ENCODE measurements at regions not wholly inside any gene's neighbourhood (a gene's known extent, or its start where the extent isn't known, plus 50 kb on each side); places are given as distances from the start of the nearest gene placed in this dataset.

DNA sequence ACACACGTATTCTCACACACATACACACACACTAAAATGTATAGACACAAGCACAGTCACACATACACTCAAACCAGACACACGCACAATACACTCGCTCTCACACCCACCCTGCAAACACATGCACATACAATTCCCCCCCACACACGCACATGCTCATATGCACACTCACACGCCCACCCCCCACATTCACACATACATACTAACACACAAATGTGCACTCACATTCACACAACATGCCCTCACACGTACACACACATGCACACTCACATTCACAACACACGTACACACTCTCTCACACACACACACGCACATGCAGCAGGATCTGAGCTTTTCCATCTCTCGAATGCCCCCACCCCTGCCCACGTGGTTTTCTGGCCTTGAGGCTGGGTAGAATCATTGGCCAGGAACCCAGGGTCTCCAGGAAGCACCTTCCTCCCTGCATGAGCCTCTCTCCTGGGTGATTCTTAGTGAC is 589.7 kb downstream of the PTPRU start:
- DNase-seq (ENCODE audit: low read depth, low spot score) (no peak), ATAC-seq (no peak), FAIRE-seq (no peak)
- CTCF ChIA-PET: no interaction called here
- 55% methylated on average over 10 of the region's 10 CpGs for WGBS (ENCODE audit: insufficient coverage, insufficient replicate concordance, low lambda C conversion rate, missing lambda C conversion rate)
- no peaks in the 10 kb centered on the region for H3K4me1 ChIP-seq (ENCODE audit: control insufficient read depth, insufficient read depth, low read length)
- no peak overlapping the region for H3K27ac ChIP-seq (ENCODE audit: control insufficient read depth, insufficient read depth)
- no peaks in the 10 kb centered on the region for H3K36me3 ChIP-seq (ENCODE audit: control insufficient read depth in 2 of 2, insufficient read depth in 2 of 2, low read length in 1 of 2)
- no peaks in the 10 kb centered on the region for H3K79me2 ChIP-seq (ENCODE audit: control insufficient read depth, insufficient read depth, low read length)
- no peaks in the 10 kb centered on the region for H3K9me3 ChIP-seq (replicated peaks; ENCODE audit: control insufficient read depth, insufficient read depth, low read length)
- SMC1A ChIA-PET (ENCODE audit: uncharacterized antibody, unreplicated experiment): no interaction called here
- no TSS peak for BruUV-seq (replicated peaks)
- no peak overlapping the region for H3K4me3 ChIP-seq
- no peaks in the 10 kb centered on the region for H4K20me1 ChIP-seq (ENCODE audit: control insufficient read depth, insufficient read depth)
- POLR2A ChIA-PET: no interaction called here
- in situ Hi-C loops (cut with MboI): no loop called here
- no peaks in the 10 kb centered on the region; a peak in 2 of 4 replicates for H3K27me3 ChIP-seq (replicated peaks in 1 of 2; ENCODE audit: control insufficient read depth in 2 of 2, insufficient read depth in 2 of 2, low read length in 1 of 2)
- intact Hi-C loops (cut with micrococcal nuclease; ENCODE audit: unreplicated experiment): no loop called here
- no peak for TF ChIP-seq ZBED1 (IDR thresholded peaks at IDR 0.05; ENCODE audit: borderline replicate concordance)
- TF ChIP-seq, protein P1, sequence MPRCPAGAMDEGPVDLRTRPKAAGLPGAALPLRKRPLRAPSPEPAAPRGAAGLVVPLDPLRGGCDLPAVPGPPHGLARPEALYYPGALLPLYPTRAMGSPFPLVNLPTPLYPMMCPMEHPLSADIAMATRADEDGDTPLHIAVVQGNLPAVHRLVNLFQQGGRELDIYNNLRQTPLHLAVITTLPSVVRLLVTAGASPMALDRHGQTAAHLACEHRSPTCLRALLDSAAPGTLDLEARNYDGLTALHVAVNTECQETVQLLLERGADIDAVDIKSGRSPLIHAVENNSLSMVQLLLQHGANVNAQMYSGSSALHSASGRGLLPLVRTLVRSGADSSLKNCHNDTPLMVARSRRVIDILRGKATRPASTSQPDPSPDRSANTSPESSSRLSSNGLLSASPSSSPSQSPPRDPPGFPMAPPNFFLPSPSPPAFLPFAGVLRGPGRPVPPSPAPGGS (IDR thresholded peaks at IDR 0.05; ENCODE audit: borderline replicate concordance, insufficient read depth, low read depth, low read length, poor library complexity, severe bottlenecking): peak; percentile 35
- RAD21 ChIA-PET (ENCODE audit: unreplicated experiment): no interaction called here
- no peak overlapping the region for H3K4me2 ChIP-seq (ENCODE audit: control insufficient read depth, insufficient read depth)
- H3K9ac ChIP-seq (ENCODE audit: control insufficient read depth, insufficient read depth, low read length): no peak overlapping the region
- H2AFZ ChIP-seq (ENCODE audit: control insufficient read depth, low read depth, low read length): no peak overlapping the region

DNA sequence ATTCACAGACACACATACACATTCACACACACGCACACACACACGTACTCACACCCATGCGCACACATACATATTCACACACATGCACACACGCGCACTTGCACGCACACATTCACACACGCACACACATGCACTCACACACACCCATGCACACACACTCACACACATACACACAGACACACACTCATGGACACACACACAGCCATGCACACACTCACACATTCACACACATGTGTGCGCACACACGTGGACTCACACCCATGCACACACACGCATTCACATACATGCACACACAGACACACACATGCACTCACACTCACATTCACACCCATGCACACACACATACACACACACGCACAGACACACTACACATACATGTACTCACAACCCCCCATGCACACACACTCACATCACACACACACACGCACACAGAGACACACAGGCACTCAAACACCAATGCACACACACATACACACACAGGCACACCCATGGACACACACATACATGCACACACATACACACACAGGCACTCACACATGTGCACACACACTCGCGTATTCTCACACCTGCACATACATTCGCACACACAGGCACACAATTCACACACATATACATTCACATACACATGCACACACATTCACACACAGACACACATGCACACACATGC is 589.1 kb downstream of the PTPRU start:
- ATAC-seq (no peak), FAIRE-seq (no peak), DNase-seq (ENCODE audit: low read depth, low spot score) (no peak)
- in situ Hi-C loops (cut with MboI): no loop called here
- no peak overlapping the region for H3K9ac ChIP-seq (ENCODE audit: control insufficient read depth, insufficient read depth, low read length)
- no peaks in the 10 kb centered on the region for H3K9me3 ChIP-seq (replicated peaks; ENCODE audit: control insufficient read depth, insufficient read depth, low read length)
- CTCF ChIA-PET: no interaction called here
- H3K4me3 ChIP-seq: no peak overlapping the region
- RAD21 ChIA-PET (ENCODE audit: unreplicated experiment): no interaction called here
- BruUV-seq (replicated peaks): no TSS peak
- H3K79me2 ChIP-seq (ENCODE audit: control insufficient read depth, insufficient read depth, low read length): no peaks in the 10 kb centered on the region
- no peak overlapping the region for H3K27ac ChIP-seq (ENCODE audit: control insufficient read depth, insufficient read depth)
- H4K20me1 ChIP-seq (ENCODE audit: control insufficient read depth, insufficient read depth): no peaks in the 10 kb centered on the region
- TF ChIP-seq TCF3 (IDR thresholded peaks at IDR 0.05; ENCODE audit: borderline replicate concordance, insufficient read depth, low read depth, low read length): 0 out of 2 replicates have a peak, but pooled peaks have one; percentile 13
- TF ChIP-seq, protein P1 (IDR thresholded peaks at IDR 0.05; ENCODE audit: borderline replicate concordance, insufficient read depth, low read depth, low read length, poor library complexity, severe bottlenecking): peak; percentile 69
- TF ChIP-seq, protein P2, sequence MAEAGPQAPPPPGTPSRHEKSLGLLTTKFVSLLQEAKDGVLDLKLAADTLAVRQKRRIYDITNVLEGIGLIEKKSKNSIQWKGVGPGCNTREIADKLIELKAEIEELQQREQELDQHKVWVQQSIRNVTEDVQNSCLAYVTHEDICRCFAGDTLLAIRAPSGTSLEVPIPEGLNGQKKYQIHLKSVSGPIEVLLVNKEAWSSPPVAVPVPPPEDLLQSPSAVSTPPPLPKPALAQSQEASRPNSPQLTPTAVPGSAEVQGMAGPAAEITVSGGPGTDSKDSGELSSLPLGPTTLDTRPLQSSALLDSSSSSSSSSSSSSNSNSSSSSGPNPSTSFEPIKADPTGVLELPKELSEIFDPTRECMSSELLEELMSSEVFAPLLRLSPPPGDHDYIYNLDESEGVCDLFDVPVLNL (IDR thresholded peaks at IDR 0.05; ENCODE audit: low read depth, low read length): no peak
- TF ChIP-seq, protein P3, sequence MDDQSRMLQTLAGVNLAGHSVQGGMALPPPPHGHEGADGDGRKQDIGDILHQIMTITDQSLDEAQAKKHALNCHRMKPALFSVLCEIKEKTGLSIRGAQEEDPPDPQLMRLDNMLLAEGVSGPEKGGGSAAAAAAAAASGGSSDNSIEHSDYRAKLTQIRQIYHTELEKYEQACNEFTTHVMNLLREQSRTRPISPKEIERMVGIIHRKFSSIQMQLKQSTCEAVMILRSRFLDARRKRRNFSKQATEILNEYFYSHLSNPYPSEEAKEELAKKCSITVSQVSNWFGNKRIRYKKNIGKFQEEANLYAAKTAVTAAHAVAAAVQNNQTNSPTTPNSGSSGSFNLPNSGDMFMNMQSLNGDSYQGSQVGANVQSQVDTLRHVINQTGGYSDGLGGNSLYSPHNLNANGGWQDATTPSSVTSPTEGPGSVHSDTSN (IDR thresholded peaks at IDR 0.05; ENCODE audit: insufficient replicate concordance, low read depth, low read length): peak; percentile 3
- POLR2A ChIA-PET: no interaction called here
- intact Hi-C loops (cut with micrococcal nuclease; ENCODE audit: unreplicated experiment): no loop called here
- no peaks in the 10 kb centered on the region for H3K36me3 ChIP-seq (ENCODE audit: control insufficient read depth in 2 of 2, insufficient read depth in 2 of 2, low read length in 1 of 2)
- SMC1A ChIA-PET (ENCODE audit: uncharacterized antibody, unreplicated experiment): no interaction called here
- H3K27me3 ChIP-seq (replicated peaks in 1 of 2; ENCODE audit: control insufficient read depth in 2 of 2, insufficient read depth in 2 of 2, low read length in 1 of 2): no peaks in the 10 kb centered on the region; a peak in 2 of 4 replicates
- WGBS (ENCODE audit: insufficient coverage, insufficient replicate concordance, low lambda C conversion rate, missing lambda C conversion rate): 91% methylated on average over 15 of the region's 15 CpGs
- H3K4me1 ChIP-seq (ENCODE audit: control insufficient read depth, insufficient read depth, low read length): no peaks in the 10 kb centered on the region
- H3K4me2 ChIP-seq (ENCODE audit: control insufficient read depth, insufficient read depth): no peak overlapping the region
- H2AFZ ChIP-seq (ENCODE audit: control insufficient read depth, low read depth, low read length): no peak overlapping the region
